H1 (cell line): ENCODE measurements at regions not wholly inside any gene's neighbourhood (a gene's known extent, or its start where the extent isn't known, plus 50 kb on each side); places are given as distances from the start of the nearest gene placed in this dataset.

Source experiments
- CTCF ChIA-PET: fragments of 300-600 bp; sonication (Branson Sonifier 250); formaldehyde crosslinking; loops from one replicate; lab custom pipeline; 2021; ENCODE audit not compliant: partially characterized antibody; lab: Charles Lee
- POLR2A ChIA-PET: fragments of 300-600 bp; sonication (Branson Sonifier 250); formaldehyde crosslinking; loops from one replicate; lab custom pipeline; 2021; ENCODE audit warnings: inconsistent platforms; ENCODE audit not compliant: partially characterized antibody; lab: Charles Lee
- DNase-seq, 2 experiments: peaks; one replicate each; pipeline versions ENCODE4 v3.0.0 to v3.0.0-alpha.2; 2010 to 2022; ENCODE audit warnings: low spot score in 2 of 2, low read depth in 1 of 2, mixed read lengths in 1 of 2
- FAIRE-seq: peaks from 2 replicates; lab custom pipeline; 2011; peaks lifted over from hg19 to GRCh38; lab: Jason Lieb, UNC
- H2AFZ ChIP-seq: 2 replicates; pipeline ENCODE4 v1.8.1; 2012; ENCODE audit warnings: low read length, inconsistent platforms
- H2AK5ac ChIP-seq: 2 replicates; pipeline ENCODE4 v1.6.1; 2013; ENCODE audit warnings: low read depth, low read length
- H2BK120ac ChIP-seq: replicated peaks from 2 replicates; pipeline ENCODE3; 2013; ENCODE audit warnings: low read depth, low read length, inconsistent platforms
- H2BK12ac ChIP-seq: 2 replicates; pipeline ENCODE4 v1.6.1; 2013; ENCODE audit warnings: low read depth, low read length
- H2BK15ac ChIP-seq: 2 replicates; pipeline ENCODE4 v1.6.1; 2013; ENCODE audit warnings: low read length
- H2BK20ac ChIP-seq: 2 replicates; pipeline ENCODE4 v1.6.1; 2013; ENCODE audit warnings: low read length
- H2BK5ac ChIP-seq: 2 replicates; pipeline ENCODE4 v1.6.1; 2013; ENCODE audit warnings: low read depth, low read length
- H3K14ac ChIP-seq: 2 replicates; pipeline ENCODE4 v1.6.1; 2013; ENCODE audit warnings: inconsistent platforms; ENCODE audit not compliant: insufficient read length
- H3K18ac ChIP-seq: 2 replicates; pipeline ENCODE4 v1.6.1; 2013; ENCODE audit warnings: low read length; ENCODE audit errors: extremely low read depth
- H3K23ac ChIP-seq: 2 replicates; pipeline ENCODE4 v1.6.1; 2013; ENCODE audit warnings: inconsistent platforms; ENCODE audit not compliant: insufficient read length
- H3K23me2 ChIP-seq: 2 replicates; pipeline ENCODE4 v1.6.1; 2013; ENCODE audit warnings: low read depth, low read length
- H3K27ac ChIP-seq: 2 replicates; pipeline ENCODE4 v1.6.1; 2011; ENCODE audit warnings: low read depth, low read length, inconsistent platforms
- H3K27me3 ChIP-seq, 4 experiments: replicated peaks in 1 of 4; 1 replicate in 1 of 4; 2 replicates in 3 of 4; pipeline versions ENCODE4 v1.6.1 to v1.8.1; 2011 to 2013; ENCODE audit warnings: low read length in 3 of 4, mild to moderate bottlenecking in 3 of 4, inconsistent platforms in 2 of 4, mixed read lengths in 2 of 4, moderate library complexity in 1 of 4; ENCODE audit not compliant: control insufficient read depth in 3 of 4, insufficient read depth in 3 of 4; ENCODE audit errors: extremely low read depth in 1 of 4
- H3K36me3 ChIP-seq, 4 experiments: 2 replicates each; pipeline versions ENCODE4 v1.6.1 to v1.8.1; 2011 to 2013; ENCODE audit warnings: mild to moderate bottlenecking in 4 of 4, low read length in 3 of 4, moderate library complexity in 2 of 4, control low read depth in 1 of 4, inconsistent platforms in 1 of 4; ENCODE audit not compliant: insufficient read depth in 4 of 4, control insufficient read depth in 2 of 4
- H3K4ac ChIP-seq: replicated peaks from 2 replicates; pipeline ENCODE3; 2013; ENCODE audit warnings: low read length, low read depth, mixed read lengths, inconsistent platforms; ENCODE audit not compliant: insufficient read length
- H3K4me1 ChIP-seq, 4 experiments: replicated peaks in 1 of 4; 1 replicate in 1 of 4; 2 replicates in 3 of 4; pipeline versions ENCODE4 v1.6.1 to v1.8.1; 2011 to 2013; ENCODE audit warnings: low read length in 3 of 4, inconsistent platforms in 2 of 4, mixed read lengths in 1 of 4; ENCODE audit not compliant: insufficient read depth in 4 of 4, control insufficient read depth in 3 of 4
- H3K4me2 ChIP-seq, 2 experiments: 2 replicates each; pipeline versions ENCODE4 v1.6.1 to v1.8.1; 2011 to 2013; ENCODE audit warnings: low read depth in 2 of 2, low read length in 2 of 2, control low read depth in 1 of 2, inconsistent platforms in 1 of 2, mild to moderate bottlenecking in 1 of 2; ENCODE audit not compliant: insufficient read depth in 1 of 2
- H3K4me3 ChIP-seq, 4 experiments: fragments of 200-600, 300-600 bp in 1 of 4; sonication (generic), shearing (Covaris generic), sonication (Bioruptor Twin) in 1 of 4; 2 replicates each; pipeline versions ENCODE4 v1.5.1 to v1.8.1; 2011 to 2016; ENCODE audit warnings: low read length in 4 of 4, low read depth in 3 of 4, control low read depth in 2 of 4, inconsistent platforms in 2 of 4, mild to moderate bottlenecking in 2 of 4, mixed read lengths in 1 of 4, moderate library complexity in 1 of 4; ENCODE audit not compliant: insufficient read depth in 2 of 4; ENCODE audit errors: extremely low read depth in 1 of 4
- H3K56ac ChIP-seq: replicated peaks from 2 replicates; pipeline ENCODE3; 2013; ENCODE audit warnings: low read depth, mild to moderate bottlenecking, mixed read lengths, low read length, inconsistent platforms; ENCODE audit not compliant: insufficient read length
- H3K79me1 ChIP-seq: 2 replicates; pipeline ENCODE4 v1.6.1; 2013; ENCODE audit warnings: low read depth, low read length, control low read depth
- H3K79me2 ChIP-seq, 2 experiments: 2 replicates each; pipeline versions ENCODE4 v1.6.1 to v1.8.1; 2012 to 2013; ENCODE audit warnings: low read length in 2 of 2, mild to moderate bottlenecking in 2 of 2, inconsistent platforms in 1 of 2; ENCODE audit not compliant: insufficient read depth in 2 of 2, control insufficient read depth in 1 of 2
- H3K9ac ChIP-seq, 4 experiments: replicated peaks in 1 of 4; 1 replicate in 1 of 4; 2 replicates in 3 of 4; pipeline versions ENCODE4 v1.6.1 to v1.8.1; 2011 to 2013; ENCODE audit warnings: low read depth in 3 of 4, low read length in 3 of 4, control low read depth in 2 of 4, mild to moderate bottlenecking in 2 of 4, moderate library complexity in 2 of 4, inconsistent platforms in 1 of 4; ENCODE audit errors: extremely low read depth in 1 of 4
- H3K9me3 ChIP-seq, 2 experiments: 2 replicates each; pipeline versions ENCODE4 v1.6.1 to v1.8.1; 2012 to 2013; ENCODE audit warnings: mild to moderate bottlenecking in 2 of 2, moderate library complexity in 2 of 2, control low read depth in 1 of 2, inconsistent platforms in 1 of 2, low read depth in 1 of 2, low read length in 1 of 2, mixed read lengths in 1 of 2; ENCODE audit not compliant: insufficient read depth in 2 of 2
- H4K20me1 ChIP-seq, 2 experiments: replicated peaks in 1 of 2; 2 replicates each; pipeline versions ENCODE3 to v1.8.1; 2011 to 2013; ENCODE audit warnings: inconsistent platforms in 2 of 2, low read length in 2 of 2, mild to moderate bottlenecking in 1 of 2; ENCODE audit not compliant: insufficient read depth in 2 of 2, control insufficient read depth in 1 of 2
- H4K5ac ChIP-seq: 2 replicates; pipeline ENCODE4 v1.6.1; 2013; ENCODE audit warnings: low read length, low read depth, mixed read lengths, inconsistent platforms; ENCODE audit not compliant: insufficient read length
- H4K8ac ChIP-seq: 2 replicates; pipeline ENCODE4 v1.8.0; 2013; ENCODE audit warnings: mild to moderate bottlenecking, moderate library complexity, low read length, inconsistent platforms; ENCODE audit not compliant: insufficient read depth; ENCODE audit errors: extremely low read depth
- H4K91ac ChIP-seq: replicated peaks from 2 replicates; pipeline ENCODE3; 2013; ENCODE audit warnings: low read length, mixed read lengths, inconsistent platforms; ENCODE audit not compliant: insufficient read length
- ATF2 ChIP-seq: IDR thresholded peaks from 2 replicates; pipeline ENCODE4 v1.6.1; 2012; ENCODE audit warnings: low read length, inconsistent platforms
- CTCF ChIP-seq, 3 experiments: IDR thresholded peaks; 1 replicate in 2 of 3; 2 replicates in 1 of 3; pipeline versions ENCODE4 v1.5.1 to v1.6.1; 2011; ENCODE audit warnings: low read length in 3 of 3, mild to moderate bottlenecking in 3 of 3, inconsistent platforms in 2 of 3, low read depth in 1 of 3, moderate library complexity in 1 of 3; ENCODE audit not compliant: insufficient read depth in 1 of 3; ENCODE audit errors: control extremely low read depth in 1 of 3
- EP300 ChIP-seq, 2 experiments: IDR thresholded peaks; 1 replicate in 1 of 2; 2 replicates in 1 of 2; pipeline ENCODE4 v1.6.1; 2011 to 2012; ENCODE audit warnings: low read depth in 2 of 2, low read length in 2 of 2, mild to moderate bottlenecking in 2 of 2, borderline replicate concordance in 1 of 2, inconsistent platforms in 1 of 2, moderate library complexity in 1 of 2
- POLR2A ChIP-seq, 2 experiments: IDR thresholded peaks; 1 replicate in 1 of 2; 2 replicates in 1 of 2; pipeline ENCODE4 v1.6.1; 2011; ENCODE audit warnings: low read depth in 2 of 2, low read length in 2 of 2, mild to moderate bottlenecking in 2 of 2; ENCODE audit errors: control extremely low read depth in 1 of 2
- POU5F1 ChIP-seq: IDR thresholded peaks from 2 replicates; pipeline ENCODE4 v1.6.1; 2011; ENCODE audit warnings: low read depth, mild to moderate bottlenecking, low read length, moderate library complexity
- RAD21 ChIP-seq, 2 experiments: IDR thresholded peaks in 1 of 2; conservative IDR thresholded peaks in 1 of 2; 2 replicates each; pipeline ENCODE4 v1.6.1; 2011; ENCODE audit warnings: low read depth in 2 of 2, low read length in 2 of 2, improper control_type of control experiment in 1 of 2, inconsistent platforms in 1 of 2, mild to moderate bottlenecking in 1 of 2, moderate library complexity in 1 of 2
- WGBS, 2 experiments: shearing (Covaris generic) in 1 of 2; methylation state at CpG; one replicate each; pipeline versions ENCODE4 v1.1.6 to v1.1.7; 2013 to 2015; ENCODE audit warnings: low lambda C conversion rate in 2 of 2, mixed read lengths in 2 of 2, inconsistent platforms in 1 of 2, low coverage in 1 of 2, missing lambda C conversion rate in 1 of 2; ENCODE audit not compliant: insufficient replicate concordance in 2 of 2, insufficient coverage in 1 of 2, insufficient read length in 1 of 2; ENCODE audit errors: extremely low coverage in 1 of 2, missing lambda C conversion rate in 1 of 2; 5-methylcytosine and 5-hydroxymethylcytosine counted together

- H3K9me3 ChIP-seq, result no peaks in the 10 kb centered on the region
- no peak overlapping the region for H2AFZ ChIP-seq
- no peak overlapping the region for H3K18ac ChIP-seq
- no peak overlapping the region for H3K4me3 ChIP-seq
- no peak overlapping the region for H3K23ac ChIP-seq
- no peak overlapping the region for H3K9ac ChIP-seq
- H3K23me2 ChIP-seq, result no peaks in the 10 kb centered on the region
- WGBS, 2 experiments, result 82% methylated on average over 7 of the region's 7 CpGs; no CpG with 5 or more reads in 1 of the 2 experiments
- H3K56ac ChIP-seq, result no peak overlapping the region
- H4K5ac ChIP-seq, result no peak overlapping the region
- DNase-seq (no peak), FAIRE-seq (no peak)
- H3K27ac ChIP-seq, result no peak overlapping the region
- H4K8ac ChIP-seq, result no peak overlapping the region
- no peaks in the 10 kb centered on the region for H3K79me2 ChIP-seq
- H2BK20ac ChIP-seq, result no peak overlapping the region
- H4K91ac ChIP-seq, result no peak overlapping the region
- H3K27me3 ChIP-seq, result no peaks in the 10 kb centered on the region
- no peak overlapping the region for H3K4ac ChIP-seq
- H3K14ac ChIP-seq, result no peak overlapping the region
- no peak overlapping the region for H2AK5ac ChIP-seq
- H4K20me1 ChIP-seq, result no peaks in the 10 kb centered on the region
- ChIA-PET POLR2A (no interaction called here), CTCF (interaction anchor here (0.8 to 2.5 kb wide), 16 partner anchors 8 to 353 kb away, joined by 3 to 10 read pairs (median 4); no protein-coding TSS in a partner anchor)
- no peak overlapping the region for H2BK12ac ChIP-seq
- peaks cover 0 to 11% (median 3%) of the 10 kb centered on the region in 4 experiments; a peak in 5 of 7 replicates for H3K4me1 ChIP-seq
- no peak overlapping the region for H2BK120ac ChIP-seq
- TF ChIP-seq RAD21 (IDR thresholded peaks at IDR 0.05 in 1 of 2, conservative IDR thresholded peaks at IDR 0.05 in 1 of 2; ENCODE audit: low read depth in 2 of 2, low read length in 2 of 2) (peak; percentile 43 to 57; a peak in 3 of 4 replicates), CTCF (IDR thresholded peaks at IDR 0.05; ENCODE audit: control extremely low read depth in 1 of 3, insufficient read depth in 1 of 3, low read depth in 1 of 3, low read length in 3 of 3) (peak in 2 of 3 experiments; percentile 9 to 36; a peak in 2 of 4 replicates), ATF2 (no peak), POLR2A (IDR thresholded peaks at IDR 0.05; ENCODE audit: control extremely low read depth in 1 of 2, low read depth in 2 of 2, low read length in 2 of 2) (no peak), POU5F1 (no peak), EP300 (IDR thresholded peaks at IDR 0.05; ENCODE audit: borderline replicate concordance in 1 of 2, low read depth in 2 of 2, low read length in 2 of 2) (no peak)
- H3K4me2 ChIP-seq, result no peak overlapping the region
- no peak overlapping the region for H2BK15ac ChIP-seq
- H3K79me1 ChIP-seq, result no peaks in the 10 kb centered on the region
- H3K36me3 ChIP-seq, result no peaks in the 10 kb centered on the region
- no peak overlapping the region for H2BK5ac ChIP-seq
These were observed 323.8 kb upstream of the WWC1 start for GRCh38 chr5:167967494-167968177.
